Liver (tissue), 3 donors: ENCODE measurements at regions not wholly inside any gene's neighbourhood (a gene's known extent, or its start where the extent isn't known, plus 50 kb on each side); places are given as distances from the start of the nearest gene placed in this dataset.

ENCODE experiments used
- GABPA ChIP-seq, 2 donors: IDR thresholded peaks in 1 of 2; conservative IDR thresholded peaks in 1 of 2; 2 replicates each; pipeline ENCODE4 v1.6.1; 2016; ENCODE audit warnings: antibody characterized with exemption in 2 of 2, mild to moderate bottlenecking in 1 of 2, moderate library complexity in 1 of 2
- HNF4A ChIP-seq, 2 donors: conservative IDR thresholded peaks; 2 replicates each; pipeline ENCODE4 v1.6.1; 2016; ENCODE audit warnings: antibody characterized with exemption in 2 of 2, mild to moderate bottlenecking in 2 of 2
- JUND ChIP-seq, 2 donors: IDR thresholded peaks; 2 replicates each; pipeline ENCODE4 v1.6.1; 2016; ENCODE audit warnings: antibody characterized with exemption in 2 of 2
- TAF1 ChIP-seq: conservative IDR thresholded peaks from 2 replicates; pipeline ENCODE4 v1.6.1; 2016; ENCODE audit warnings: antibody characterized with exemption, mild to moderate bottlenecking
- YY1 ChIP-seq: IDR thresholded peaks from 2 replicates; pipeline ENCODE4 v1.6.1; 2016; ENCODE audit warnings: antibody characterized with exemption, mild to moderate bottlenecking
- TF ChIP-seq, protein P1 (sequence below): fragments of 150-350 bp; IDR thresholded peaks from 2 replicates; pipeline ENCODE4 v1.5.1; 2017; ENCODE audit warnings: improper control_type of control experiment, low read depth, low read length; ENCODE audit not compliant: missing input control
- TF ChIP-seq, protein P2 (sequence below): IDR thresholded peaks from 2 replicates; pipeline ENCODE4 v1.6.1; 2016; ENCODE audit warnings: antibody characterized with exemption
- donor health status: healthy.
- donor health status: healthy.

DNA sequence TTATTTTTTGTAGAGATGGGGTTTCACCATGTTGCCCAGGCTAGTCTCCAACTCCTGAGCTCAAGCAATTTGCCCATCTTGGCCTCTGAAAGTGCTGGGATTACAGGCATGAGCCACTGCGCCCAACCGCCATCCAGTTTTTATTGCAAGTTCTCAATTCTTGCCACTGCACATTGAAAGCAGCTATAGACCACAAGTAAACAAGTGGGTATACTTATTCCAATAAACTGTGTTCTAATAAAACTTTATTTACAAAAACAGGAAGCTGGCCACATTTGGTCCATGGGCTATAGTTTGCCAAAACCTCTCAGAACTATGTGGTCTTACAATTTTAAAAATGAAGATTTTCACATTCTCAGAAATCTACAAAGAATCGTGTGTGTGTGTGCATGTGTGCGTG is 313.6 kb upstream of the RASGEF1B start:
- TF ChIP-seq, protein P1, sequence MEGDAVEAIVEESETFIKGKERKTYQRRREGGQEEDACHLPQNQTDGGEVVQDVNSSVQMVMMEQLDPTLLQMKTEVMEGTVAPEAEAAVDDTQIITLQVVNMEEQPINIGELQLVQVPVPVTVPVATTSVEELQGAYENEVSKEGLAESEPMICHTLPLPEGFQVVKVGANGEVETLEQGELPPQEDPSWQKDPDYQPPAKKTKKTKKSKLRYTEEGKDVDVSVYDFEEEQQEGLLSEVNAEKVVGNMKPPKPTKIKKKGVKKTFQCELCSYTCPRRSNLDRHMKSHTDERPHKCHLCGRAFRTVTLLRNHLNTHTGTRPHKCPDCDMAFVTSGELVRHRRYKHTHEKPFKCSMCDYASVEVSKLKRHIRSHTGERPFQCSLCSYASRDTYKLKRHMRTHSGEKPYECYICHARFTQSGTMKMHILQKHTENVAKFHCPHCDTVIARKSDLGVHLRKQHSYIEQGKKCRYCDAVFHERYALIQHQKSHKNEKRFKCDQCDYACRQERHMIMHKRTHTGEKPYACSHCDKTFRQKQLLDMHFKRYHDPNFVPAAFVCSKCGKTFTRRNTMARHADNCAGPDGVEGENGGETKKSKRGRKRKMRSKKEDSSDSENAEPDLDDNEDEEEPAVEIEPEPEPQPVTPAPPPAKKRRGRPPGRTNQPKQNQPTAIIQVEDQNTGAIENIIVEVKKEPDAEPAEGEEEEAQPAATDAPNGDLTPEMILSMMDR: no peak
- no peak for TF ChIP-seq YY1
- TF ChIP-seq TAF1: no peak
- TF ChIP-seq HNF4A (conservative IDR thresholded peaks at IDR 0.05): no peak
- no peak for TF ChIP-seq JUND (IDR thresholded peaks at IDR 0.05)
- TF ChIP-seq GABPA (IDR thresholded peaks at IDR 0.05 in 1 of 2, conservative IDR thresholded peaks at IDR 0.05 in 1 of 2): no peak
- TF ChIP-seq, protein P2, sequence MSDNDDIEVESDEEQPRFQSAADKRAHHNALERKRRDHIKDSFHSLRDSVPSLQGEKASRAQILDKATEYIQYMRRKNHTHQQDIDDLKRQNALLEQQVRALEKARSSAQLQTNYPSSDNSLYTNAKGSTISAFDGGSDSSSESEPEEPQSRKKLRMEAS: no peak
